GM18508 (cell line): ENCODE measurements at regions not wholly inside any gene's neighbourhood (a gene's known extent, or its start where the extent isn't known, plus 50 kb on each side); places are given as distances from the start of the nearest gene placed in this dataset.
"Not testable (repeated sequence)": the region's sequence is repeated elsewhere in the genome, so short reads cannot be mapped to it uniquely, and the experiment has no call there.

Experiments used
- ATAC-seq: cut with Tn5 transposase; IDR thresholded peaks from one replicate; pipeline ENCODE4 v1.9.1; 2021; ENCODE audit warnings: moderate number of reproducible peaks; ENCODE audit not compliant: insufficient read depth, unreplicated experiment

GRCh38 chr10:26355241-26355640 lies 82.9 kb upstream of the APBB1IP start:
- ATAC-seq: no peak

- peak; percentile 92 for ATAC-seq
These were observed 80.9 kb upstream of the APBB1IP start for GRCh38 chr10:26357203-26357602.

GRCh38 chr10:26358071-26358470 lies 80.1 kb upstream of the APBB1IP start:
- no peak for ATAC-seq

GRCh38 chr10:26359670-26360069 lies 78.5 kb upstream of the APBB1IP start:
- no peak for ATAC-seq

- ATAC-seq: no peak
These were observed 76.8 kb upstream of the APBB1IP start for GRCh38 chr10:26361351-26361750.

- ATAC-seq: no peak
These were observed 76.2 kb upstream of the APBB1IP start for GRCh38 chr10:26361971-26362370.

GRCh38 chr10:26365681-26366358 lies 72.3 kb upstream of the APBB1IP start:
- no peak for ATAC-seq

GRCh38 chr10:26367035-26367434 lies 71.1 kb upstream of the APBB1IP start:
- not testable (repeated sequence) for ATAC-seq

GRCh38 chr10:26367771-26368170 lies 70.4 kb upstream of the APBB1IP start:
- ATAC-seq: no peak

- peak; percentile 34 for ATAC-seq
These were observed 69.7 kb upstream of the APBB1IP start for GRCh38 chr10:26368463-26368862.

GRCh38 chr10:26372513-26373354 lies 65.4 kb upstream of the APBB1IP start:
- ATAC-seq: peak; percentile 45

- no peak for ATAC-seq
These were observed 63.7 kb upstream of the APBB1IP start for GRCh38 chr10:26374426-26374825.

- not testable (repeated sequence) for ATAC-seq
These were observed 60.8 kb upstream of the APBB1IP start for GRCh38 chr10:26377224-26377810.

GRCh38 chr10:26378861-26379294 lies 59.3 kb upstream of the APBB1IP start:
- no peak for ATAC-seq

GRCh38 chr10:26380815-26381214 lies 57.3 kb upstream of the APBB1IP start:
- no peak for ATAC-seq

- ATAC-seq: no peak
These were observed 56.2 kb upstream of the APBB1IP start for GRCh38 chr10:26381986-26382385.

GRCh38 chr10:26384600-26384999 lies 53.5 kb upstream of the APBB1IP start:
- ATAC-seq: no peak

GRCh38 chr10:26385443-26385842 lies 52.7 kb upstream of the APBB1IP start:
- no peak for ATAC-seq

- no peak for ATAC-seq
These were observed 51.4 kb upstream of the APBB1IP start for GRCh38 chr10:26386781-26387180.
